ENCODE measurements at regions not wholly inside any gene's neighbourhood (a gene's known extent, or its start where the extent isn't known, plus 50 kb on each side); places are given as distances from the start of the nearest gene placed in this dataset.

- no peak for DNase-seq (ENCODE audit: extremely low read depth, low read depth)
- TF ChIP-seq CTCF (IDR thresholded peaks at IDR 0.05; ENCODE audit: low read depth, low read length): no peak
Measured at GRCh38 chr15:66942649-66943390, 122.6 kb upstream of the SMAD3 start.

GRCh38 chr15:66943456-66944095 lies 121.8 kb upstream of the SMAD3 start:
- no peak for DNase-seq (ENCODE audit: extremely low read depth, low read depth)

GRCh38 chr15:66944121-66944520 lies 121.3 kb upstream of the SMAD3 start:
- no peak for TF ChIP-seq CTCF (IDR thresholded peaks at IDR 0.05; ENCODE audit: low read depth, low read length)
- no peak for DNase-seq (ENCODE audit: extremely low read depth, low read depth)

More at GRCh38 chr15:66943456-66944095, 121.8 kb upstream of the SMAD3 start:
- TF ChIP-seq CTCF (IDR thresholded peaks at IDR 0.05; ENCODE audit: low read depth, low read length): no peak

GRCh38 chr15:66945286-66945685 lies 120.1 kb upstream of the SMAD3 start:
- no peak for DNase-seq (ENCODE audit: extremely low read depth, low read depth)
- no peak for TF ChIP-seq CTCF (IDR thresholded peaks at IDR 0.05; ENCODE audit: low read depth, low read length)

- TF ChIP-seq CTCF (IDR thresholded peaks at IDR 0.05; ENCODE audit: low read depth, low read length): no peak
- DNase-seq (ENCODE audit: extremely low read depth, low read depth): no peak
Measured at GRCh38 chr15:66945842-66946241, 119.6 kb upstream of the SMAD3 start.

- DNase-seq (ENCODE audit: extremely low read depth, low read depth): peak; percentile 34
- TF ChIP-seq CTCF (IDR thresholded peaks at IDR 0.05; ENCODE audit: low read depth, low read length): peak; percentile 75
Measured at GRCh38 chr15:66946578-66947164, 118.7 kb upstream of the SMAD3 start.

GRCh38 chr15:66947471-66947870 lies 117.9 kb upstream of the SMAD3 start:
- no peak for TF ChIP-seq CTCF (IDR thresholded peaks at IDR 0.05; ENCODE audit: low read depth, low read length)
- no peak for DNase-seq (ENCODE audit: extremely low read depth, low read depth)

All from AG09319 (cell line).